Prostate gland (tissue), 2 donors: ENCODE measurements at regions not wholly inside any gene's neighbourhood (a gene's known extent, or its start where the extent isn't known, plus 50 kb on each side); places are given as distances from the start of the nearest gene placed in this dataset.

ENCODE experiments used
- CTCF ChIP-seq, 4 experiments: fragments of 200-600 bp in 2 of 4; fragments of 450-650 bp in 2 of 4; sonication (generic) in 2 of 4; IDR thresholded peaks; 1 replicate in 3 of 4; 2 replicates in 1 of 4; pipeline ENCODE4 v1.5.1; 2016 to 2019; ENCODE audit warnings: antibody characterized with exemption in 4 of 4, mild to moderate bottlenecking in 2 of 4, moderate library complexity in 2 of 4
- POLR2A ChIP-seq: fragments of 450-650 bp; IDR thresholded peaks from one replicate; pipeline ENCODE4 v1.6.1; 2016; ENCODE audit warnings: antibody characterized with exemption, mild to moderate bottlenecking

GRCh38 chr13:107608736-107609135 is 606.6 kb downstream of the LIG4 start:
- TF ChIP-seq POLR2A (no peak), CTCF (IDR thresholded peaks at IDR 0.05) (no peak)
